CD4-positive, alpha-beta T cell (primary cell): ENCODE measurements at regions not wholly inside any gene's neighbourhood (a gene's known extent, or its start where the extent isn't known, plus 50 kb on each side); places are given as distances from the start of the nearest gene placed in this dataset.

ENCODE experiments used
- ATAC-seq: fragments of 200-7000 bp; cut with Tn5 transposase; one replicate; pipeline ENCODE4 v1.10.0; 2022; ENCODE audit warnings: mild to moderate bottlenecking; ENCODE audit not compliant: poor library complexity
- CTCF ChIA-PET: fragments of 350-600 bp; sonication (Branson Sonifier 250); formaldehyde crosslinking; loops from one replicate; lab custom pipeline; 2021; ENCODE audit warnings: antibody characterized with exemption, inconsistent platforms; lab: Charles Lee
- POLR2A ChIA-PET: fragments of 350-600 bp; sonication (Branson Sonifier 250); formaldehyde crosslinking; loops from one replicate; lab custom pipeline; 2021; ENCODE audit warnings: antibody characterized with exemption, inconsistent platforms; lab: Charles Lee
- DNase-seq, 14 experiments: peaks; one replicate each; pipeline ENCODE4 v3.0.0-alpha.2; 2013 to 2020; ENCODE audit warnings: mixed read lengths in 2 of 14
- H3K27ac ChIP-seq, 2 donors: one replicate each; pipeline versions ENCODE4 v1.5.1 to v1.7.0; 2013; ENCODE audit warnings: low read length in 2 of 2, low read depth in 1 of 2, mild to moderate bottlenecking in 1 of 2
- H3K27me3 ChIP-seq, 2 experiments: 1 replicate in 1 of 2; 2 replicates in 1 of 2; pipeline versions ENCODE4 v1.6.1 to v1.7.0; 2013; ENCODE audit warnings: low read length in 2 of 2, control low read depth in 1 of 2, mild to moderate bottlenecking in 1 of 2, moderate library complexity in 1 of 2; ENCODE audit not compliant: insufficient read depth in 2 of 2, control insufficient read depth in 1 of 2
- H3K36me3 ChIP-seq: one replicate; pipeline ENCODE4 v1.6.1; 2013; ENCODE audit warnings: low read length, control low read depth; ENCODE audit not compliant: insufficient read depth
- H3K4me1 ChIP-seq: one replicate; pipeline ENCODE4 v1.6.1; 2013; ENCODE audit warnings: low read length, control low read depth; ENCODE audit not compliant: insufficient read depth
- H3K4me3 ChIP-seq: one replicate; pipeline ENCODE4 v1.5.1; 2013; ENCODE audit warnings: mild to moderate bottlenecking, low read length, moderate library complexity
- H3K9me3 ChIP-seq, 2 experiments: 1 replicate in 1 of 2; 2 replicates in 1 of 2; pipeline versions ENCODE4 v1.6.1 to v1.7.0; 2013; ENCODE audit warnings: low read length in 2 of 2, mild to moderate bottlenecking in 2 of 2, control low read depth in 1 of 2, moderate library complexity in 1 of 2; ENCODE audit not compliant: control insufficient read depth in 1 of 2, insufficient read depth in 1 of 2
- H3K27ac Mint-ChIP-seq: one replicate; pipeline ENCODE4 v1.8.0; 2020; ENCODE audit warnings: mixed read lengths
- H3K27me3 Mint-ChIP-seq: one replicate; pipeline ENCODE4 v1.8.0; 2021; ENCODE audit warnings: mixed read lengths
- H3K36me3 Mint-ChIP-seq: one replicate; pipeline ENCODE4 v1.8.0; 2021; ENCODE audit warnings: low read depth, mixed read lengths
- H3K4me1 Mint-ChIP-seq: one replicate; pipeline ENCODE4 v1.8.0; 2021; ENCODE audit warnings: low read depth, mixed read lengths
- H3K4me3 Mint-ChIP-seq: one replicate; pipeline ENCODE4 v1.8.0; 2020; ENCODE audit warnings: mild to moderate bottlenecking, mixed read lengths
- H3K9me3 Mint-ChIP-seq: one replicate; pipeline ENCODE4 v1.8.0; 2020; ENCODE audit warnings: mixed read lengths
- CTCF ChIP-seq: fragments of 200-600 bp; IDR thresholded peaks from one replicate; pipeline ENCODE4 v1.8.0; 2022; ENCODE audit warnings: antibody characterized with exemption, mild to moderate bottlenecking
- intact Hi-C, 2 experiments: fragments of 100-400 bp; cut with DNase I in 1 of 2; cut with micrococcal nuclease in 1 of 2; formaldehyde crosslinking; loops; one replicate each; pipeline versions ENCODE4 v1.15.1 to v1.9.0; 2023 to 2025; cut with DNase I, micrococcal nuclease

- no peaks in the 10 kb centered on the region for H3K9me3 ChIP-seq
- no peak overlapping the region for H3K27ac Mint-ChIP-seq
- H3K27me3 ChIP-seq = no peaks in the 10 kb centered on the region
- H3K9me3 Mint-ChIP-seq = no peaks in the 10 kb centered on the region
- H3K4me3 ChIP-seq = no peak overlapping the region
- no peaks in the 10 kb centered on the region for H3K4me1 Mint-ChIP-seq
- no peak for DNase-seq
- ChIA-PET CTCF (interaction anchor here (0.6 kb wide), 1 partner anchor 101 kb away, joined by 3 read pairs; no protein-coding TSS in a partner anchor), POLR2A (no interaction called here)
- H3K4me3 Mint-ChIP-seq = no peak overlapping the region
- H3K4me1 ChIP-seq = no peaks in the 10 kb centered on the region
- H3K36me3 Mint-ChIP-seq = no peaks in the 10 kb centered on the region
- no peak for ATAC-seq
- intact Hi-C loops = loop anchor here (5.0 kb wide), 2 partner anchors 744 to 749 kb away; no protein-coding TSS in a partner anchor
- H3K36me3 ChIP-seq = no peaks in the 10 kb centered on the region
- no peak overlapping the region for H3K27ac ChIP-seq
- no peak for TF ChIP-seq CTCF
- H3K27me3 Mint-ChIP-seq = no peaks in the 10 kb centered on the region
These were observed 151.7 kb downstream of the PRELID2 start for GRCh38 chr5:145683431-145683830.

GRCh38 chr5:145682197-145682899 lies 152.8 kb downstream of the PRELID2 start:
- H3K27me3 ChIP-seq = no peaks in the 10 kb centered on the region
- no peak overlapping the region for H3K27ac ChIP-seq
- no peak overlapping the region for H3K4me3 Mint-ChIP-seq
- ChIA-PET POLR2A (no interaction called here), CTCF (interaction anchor here (1.0 kb wide), 1 partner anchor 144 kb away, joined by 3 read pairs; no protein-coding TSS in a partner anchor)
- H3K4me1 Mint-ChIP-seq = no peaks in the 10 kb centered on the region
- intact Hi-C loops = loop anchor here (5.0 kb wide), 2 partner anchors 745 to 750 kb away; no protein-coding TSS in a partner anchor
- ATAC-seq (no peak), DNase-seq (no peak)
- H3K4me1 ChIP-seq = no peaks in the 10 kb centered on the region
- TF ChIP-seq CTCF = no peak
- H3K27ac Mint-ChIP-seq = no peak overlapping the region
- no peaks in the 10 kb centered on the region for H3K27me3 Mint-ChIP-seq
- H3K4me3 ChIP-seq = no peak overlapping the region
- no peaks in the 10 kb centered on the region for H3K36me3 Mint-ChIP-seq
- H3K9me3 Mint-ChIP-seq = no peaks in the 10 kb centered on the region
- H3K9me3 ChIP-seq = no peaks in the 10 kb centered on the region
- no peaks in the 10 kb centered on the region for H3K36me3 ChIP-seq

- H3K4me3 Mint-ChIP-seq = no peak overlapping the region
- no peaks in the 10 kb centered on the region for H3K27me3 Mint-ChIP-seq
- ChIA-PET CTCF (interaction anchor here (1.0 kb wide), 1 partner anchor 145 kb away, joined by 3 read pairs; no protein-coding TSS in a partner anchor), POLR2A (no interaction called here)
- Histone ChIP-seq H3K36me3 (no peaks in the 10 kb centered on the region), H3K27me3 (no peaks in the 10 kb centered on the region), H3K4me3 (no peak overlapping the region), H3K4me1 (no peaks in the 10 kb centered on the region), H3K9me3 (no peaks in the 10 kb centered on the region), H3K27ac (no peak overlapping the region)
- intact Hi-C loops = loop anchor here (5.0 kb wide), 2 partner anchors 746 to 751 kb away; no protein-coding TSS in a partner anchor
- no peaks in the 10 kb centered on the region for H3K36me3 Mint-ChIP-seq
- no peaks in the 10 kb centered on the region for H3K9me3 Mint-ChIP-seq
- DNase-seq = peak in 3 of 14 experiments; percentile 30 to 46 (median 44)
- no peaks in the 10 kb centered on the region for H3K4me1 Mint-ChIP-seq
- no peak for ATAC-seq
- H3K27ac Mint-ChIP-seq = no peak overlapping the region
- no peak for TF ChIP-seq CTCF
These were observed 153.5 kb downstream of the PRELID2 start for GRCh38 chr5:145681686-145682085.
